22Rv1 (cell line): ENCODE measurements at regions not wholly inside any gene's neighbourhood (a gene's known extent, or its start where the extent isn't known, plus 50 kb on each side); places are given as distances from the start of the nearest gene placed in this dataset.

ENCODE experiments used
- CTCF ChIP-seq: fragments of 450-650 bp; IDR thresholded peaks from 2 replicates; pipeline ENCODE4 v1.5.1; 2017; ENCODE audit warnings: mild to moderate bottlenecking
- ZFX ChIP-seq: fragments of 450-650 bp; IDR thresholded peaks from 2 replicates; pipeline ENCODE4 v1.6.1; 2017; ENCODE audit warnings: antibody characterized with exemption, borderline replicate concordance

GRCh38 chr16:56066617-56067016 is 124.7 kb upstream of the GNAO1 start:
- TF ChIP-seq CTCF (no peak), ZFX (no peak)
